ENCODE measurements at regions not wholly inside any gene's neighbourhood (a gene's known extent, or its start where the extent isn't known, plus 50 kb on each side); places are given as distances from the start of the nearest gene placed in this dataset.
A peak's percentile ranks its signal among the peaks of the same experiment; 100 is the strongest.
"Not testable (repeated sequence)": the region's sequence is repeated elsewhere in the genome, so short reads cannot be mapped to it uniquely, and the experiment has no call there.

- Mint-ChIP-seq H3K9me3 (peaks cover 7% of the 10 kb centered on the region), H3K4me3 (no peak overlapping the region), H3K27me3 (peaks cover 3% of the 10 kb centered on the region), H3K4me1 (peaks cover 11% of the 10 kb centered on the region), H3K27ac (no peak overlapping the region), H3K36me3 (ENCODE audit: low read depth) (no peaks in the 10 kb centered on the region)
- ChIA-PET CTCF (no interaction called here), POLR2A (no interaction called here)
- ATAC-seq (ENCODE audit: low read depth): no peak
- intact Hi-C loops (cut with micrococcal nuclease): no loop called here
- TF ChIP-seq, protein P1, sequence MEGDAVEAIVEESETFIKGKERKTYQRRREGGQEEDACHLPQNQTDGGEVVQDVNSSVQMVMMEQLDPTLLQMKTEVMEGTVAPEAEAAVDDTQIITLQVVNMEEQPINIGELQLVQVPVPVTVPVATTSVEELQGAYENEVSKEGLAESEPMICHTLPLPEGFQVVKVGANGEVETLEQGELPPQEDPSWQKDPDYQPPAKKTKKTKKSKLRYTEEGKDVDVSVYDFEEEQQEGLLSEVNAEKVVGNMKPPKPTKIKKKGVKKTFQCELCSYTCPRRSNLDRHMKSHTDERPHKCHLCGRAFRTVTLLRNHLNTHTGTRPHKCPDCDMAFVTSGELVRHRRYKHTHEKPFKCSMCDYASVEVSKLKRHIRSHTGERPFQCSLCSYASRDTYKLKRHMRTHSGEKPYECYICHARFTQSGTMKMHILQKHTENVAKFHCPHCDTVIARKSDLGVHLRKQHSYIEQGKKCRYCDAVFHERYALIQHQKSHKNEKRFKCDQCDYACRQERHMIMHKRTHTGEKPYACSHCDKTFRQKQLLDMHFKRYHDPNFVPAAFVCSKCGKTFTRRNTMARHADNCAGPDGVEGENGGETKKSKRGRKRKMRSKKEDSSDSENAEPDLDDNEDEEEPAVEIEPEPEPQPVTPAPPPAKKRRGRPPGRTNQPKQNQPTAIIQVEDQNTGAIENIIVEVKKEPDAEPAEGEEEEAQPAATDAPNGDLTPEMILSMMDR (IDR thresholded peaks at IDR 0.05): no peak
- no peak for DNase-seq
Observed at GRCh38 chr15:38117781-38118180, 134.9 kb upstream of the SPRED1 start.

DNA sequence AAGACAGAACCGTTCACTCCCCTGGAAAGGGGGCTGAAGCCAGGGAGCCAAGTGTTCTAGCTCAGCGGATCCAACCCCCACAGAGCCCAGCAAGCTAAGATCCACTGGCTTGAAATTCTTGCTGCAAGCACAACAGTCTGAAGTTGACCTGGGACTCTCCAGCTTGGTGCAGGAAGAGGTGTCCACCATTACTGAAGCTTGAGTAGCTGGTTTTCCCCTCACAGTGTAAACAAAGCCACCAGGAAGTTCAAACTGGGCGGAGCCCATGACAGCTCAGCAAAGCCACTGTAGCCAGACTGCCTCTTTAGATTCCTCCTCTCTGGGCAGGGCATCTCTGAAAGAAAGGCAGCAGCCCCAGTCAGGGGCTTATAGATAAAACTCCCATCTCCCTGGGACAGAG, 132.8 kb upstream of the SPRED1 start:
- POLR2A ChIA-PET; CTCF ChIA-PET; intact Hi-C loops (cut with micrococcal nuclease): not testable (repeated sequence)

GRCh38 chr15:38127306-38127771, 125.3 kb upstream of the SPRED1 start:
- ATAC-seq (ENCODE audit: low read depth) (no peak), DNase-seq (no peak)
- peaks cover 23% of the 10 kb centered on the region for H3K4me1 Mint-ChIP-seq
- intact Hi-C loops (cut with micrococcal nuclease): loop anchor here (5.0 kb wide), 1 partner anchor 125 kb away; the partner anchor contains the start of gene SPRED1
- peaks cover 2% of the 10 kb centered on the region for H3K27me3 Mint-ChIP-seq
- POLR2A ChIA-PET: no interaction called here
- no peak overlapping the region for H3K4me3 Mint-ChIP-seq
- no peaks in the 10 kb centered on the region for H3K36me3 Mint-ChIP-seq (ENCODE audit: low read depth)
- no peak overlapping the region for H3K27ac Mint-ChIP-seq
- TF ChIP-seq, protein P1 (IDR thresholded peaks at IDR 0.05): no peak
- peaks cover 5% of the 10 kb centered on the region for H3K9me3 Mint-ChIP-seq
- CTCF ChIA-PET: no interaction called here

More for the DNA sequence above, 132.8 kb upstream of the SPRED1 start:
- ATAC-seq (ENCODE audit: low read depth); H3K9me3 Mint-ChIP-seq; H3K27me3 Mint-ChIP-seq; H3K27ac Mint-ChIP-seq; H3K36me3 Mint-ChIP-seq (ENCODE audit: low read depth); DNase-seq: not testable (repeated sequence)
- peaks cover 11% of the 10 kb centered on the region for H3K4me1 Mint-ChIP-seq
- H3K4me3 Mint-ChIP-seq: peak overlapping the region; percentile 15

GRCh38 chr15:38128341-38128781, 124.3 kb upstream of the SPRED1 start:
- Mint-ChIP-seq H3K27ac (no peak overlapping the region), H3K4me3 (no peak overlapping the region), H3K4me1 (peaks cover 23% of the 10 kb centered on the region), H3K27me3 (no peaks in the 10 kb centered on the region), H3K9me3 (no peaks in the 10 kb centered on the region), H3K36me3 (ENCODE audit: low read depth) (no peaks in the 10 kb centered on the region)
- ChIA-PET POLR2A (no interaction called here), CTCF (no interaction called here)
- intact Hi-C loops (cut with micrococcal nuclease): loop anchor here (5.0 kb wide), 1 partner anchor 124 kb away; the partner anchor contains the start of gene SPRED1
- TF ChIP-seq, protein P1 (IDR thresholded peaks at IDR 0.05): no peak
- no peak for ATAC-seq (ENCODE audit: low read depth)
- DNase-seq: no peak

- ATAC-seq (ENCODE audit: low read depth) (no peak), DNase-seq (no peak)
- Mint-ChIP-seq H3K4me1 (peaks cover 23% of the 10 kb centered on the region), H3K9me3 (no peaks in the 10 kb centered on the region), H3K27ac (no peak overlapping the region), H3K36me3 (ENCODE audit: low read depth) (no peaks in the 10 kb centered on the region), H3K27me3 (no peaks in the 10 kb centered on the region), H3K4me3 (no peak overlapping the region)
- POLR2A ChIA-PET: interaction anchor here (1.0 kb wide), 1 partner anchor 44 kb away, joined by 3 read pairs; no protein-coding TSS in a partner anchor
- CTCF ChIA-PET: no interaction called here
- intact Hi-C loops (cut with micrococcal nuclease): loop anchor here (5.0 kb wide), 1 partner anchor 123 kb away; the partner anchor contains the start of gene SPRED1
- TF ChIP-seq, protein P1 (IDR thresholded peaks at IDR 0.05): no peak
Observed at GRCh38 chr15:38128921-38129320, 123.7 kb upstream of the SPRED1 start.

Data from activated B cell treated with CpG ODN at 0.5 μM for 24 hours (primary cell).